DND-41 (cell line): ENCODE measurements at regions not wholly inside any gene's neighbourhood (a gene's known extent, or its start where the extent isn't known, plus 50 kb on each side); places are given as distances from the start of the nearest gene placed in this dataset.

Experiments
- ATAC-seq: fragments of 200-7000 bp; cut with Tn5 transposase; 3 replicates; pipeline ENCODE4 v1.9.1; 2021; ENCODE audit warnings: low read depth; ENCODE audit not compliant: insufficient read depth
- DNase-seq: peaks from one replicate; pipeline ENCODE4 v3.0.0-alpha.2; 2020
- H2AFZ ChIP-seq: 2 replicates; pipeline ENCODE4 v1.6.0; 2012; ENCODE audit warnings: low read depth, low read length
- H3K27ac ChIP-seq: 2 replicates; pipeline ENCODE4 v1.5.1; 2012; ENCODE audit warnings: low read length, inconsistent platforms
- H3K27me3 ChIP-seq: fragments of 200-600 bp; sonication (generic); 2 replicates; pipeline ENCODE4 v1.6.0; 2012; ENCODE audit warnings: low read length, mild to moderate bottlenecking, inconsistent platforms; ENCODE audit not compliant: insufficient read depth, poor library complexity
- H3K36me3 ChIP-seq: 2 replicates; pipeline ENCODE4 v1.5.1; 2012; ENCODE audit warnings: low read length, inconsistent platforms; ENCODE audit not compliant: insufficient read depth
- H3K4me1 ChIP-seq: 2 replicates; pipeline ENCODE4 v1.5.1; 2012; ENCODE audit warnings: mild to moderate bottlenecking, low read length; ENCODE audit not compliant: insufficient read depth
- H3K4me2 ChIP-seq: 2 replicates; pipeline ENCODE4 v1.6.0; 2012; ENCODE audit warnings: mild to moderate bottlenecking, moderate library complexity, low read length, inconsistent platforms; ENCODE audit not compliant: insufficient read depth
- H3K4me3 ChIP-seq, 2 experiments: fragments of 200-600 bp in 1 of 2; shearing (Covaris generic) in 1 of 2; 2 replicates each; pipeline ENCODE4 v1.5.1; 2012 to 2016; ENCODE audit warnings: inconsistent platforms in 2 of 2, low read length in 2 of 2, mild to moderate bottlenecking in 2 of 2, low read depth in 1 of 2, moderate library complexity in 1 of 2
- H3K79me2 ChIP-seq: 2 replicates; pipeline ENCODE4 v1.6.0; 2012; ENCODE audit warnings: low read length, inconsistent platforms; ENCODE audit not compliant: insufficient read depth
- H3K9ac ChIP-seq: 2 replicates; pipeline ENCODE4 v1.6.0; 2012; ENCODE audit warnings: low read depth, mild to moderate bottlenecking, inconsistent platforms, low read length, moderate library complexity
- H3K9me3 ChIP-seq: 2 replicates; pipeline ENCODE4 v1.5.1; 2012; ENCODE audit warnings: low read length, moderate library complexity, mild to moderate bottlenecking, inconsistent platforms; ENCODE audit not compliant: insufficient read depth, severe bottlenecking
- H4K20me1 ChIP-seq: 2 replicates; pipeline ENCODE4 v1.6.0; 2012; ENCODE audit warnings: low read length; ENCODE audit not compliant: insufficient read depth
- CTCF ChIP-seq: IDR thresholded peaks from 2 replicates; pipeline ENCODE4 v1.5.1; 2012; ENCODE audit warnings: borderline replicate concordance, low read length, moderate library complexity, mild to moderate bottlenecking; ENCODE audit not compliant: poor library complexity, severe bottlenecking; ENCODE audit errors: extremely low read depth
- EZH2 ChIP-seq: IDR thresholded peaks from 3 replicates; pipeline ENCODE4 v1.6.1; 2012; ENCODE audit warnings: borderline replicate concordance, low read depth, mild to moderate bottlenecking, moderate library complexity, low read length, inconsistent platforms; ENCODE audit not compliant: severe bottlenecking

GRCh38 chr13:73893833-73894232, 240.4 kb downstream of the KLF12 start:
- DNase-seq (no peak), ATAC-seq (no peak)
- no peak overlapping the region for H3K4me3 ChIP-seq
- no peaks in the 10 kb centered on the region for H3K9me3 ChIP-seq
- H3K36me3 ChIP-seq = peaks cover 2% of the 10 kb centered on the region; the same call in 1 of the 2 replicates
- no peaks in the 10 kb centered on the region for H3K4me1 ChIP-seq
- no peak overlapping the region for H3K27ac ChIP-seq
- peaks cover 5% of the 10 kb centered on the region; the same call in 1 of the 2 replicates for H4K20me1 ChIP-seq
- no peak for TF ChIP-seq CTCF
- no peak for TF ChIP-seq EZH2
- no peaks in the 10 kb centered on the region for H3K27me3 ChIP-seq
- H2AFZ ChIP-seq = no peak overlapping the region
- no peak overlapping the region for H3K9ac ChIP-seq
- peaks cover 11% of the 10 kb centered on the region for H3K79me2 ChIP-seq
- no peak overlapping the region for H3K4me2 ChIP-seq

GRCh38 chr13:73891805-73892204, 242.4 kb downstream of the KLF12 start:
- Histone ChIP-seq H3K9me3 (no peaks in the 10 kb centered on the region), H4K20me1 (no peaks in the 10 kb centered on the region), H3K9ac (no peak overlapping the region), H3K4me2 (no peak overlapping the region), H3K27me3 (no peaks in the 10 kb centered on the region), H3K79me2 (peaks cover 16% of the 10 kb centered on the region), H3K36me3 (no peaks in the 10 kb centered on the region), H3K4me3 (no peak overlapping the region), H3K4me1 (no peaks in the 10 kb centered on the region), H3K27ac (no peak overlapping the region), H2AFZ (no peak overlapping the region)
- ATAC-seq = no peak
- no peak for DNase-seq
- TF ChIP-seq CTCF (no peak), EZH2 (no peak)

- Histone ChIP-seq H3K9me3 (no peaks in the 10 kb centered on the region), H3K27me3 (no peaks in the 10 kb centered on the region), H3K4me2 (no peak overlapping the region), H2AFZ (no peak overlapping the region), H3K36me3 (peaks cover 23% of the 10 kb centered on the region), H4K20me1 (peaks cover 8% of the 10 kb centered on the region; the same call in 1 of the 2 replicates), H3K27ac (no peak overlapping the region), H3K4me1 (no peaks in the 10 kb centered on the region), H3K79me2 (peaks cover 24% of the 10 kb centered on the region), H3K4me3 (no peak overlapping the region), H3K9ac (no peak overlapping the region)
- ATAC-seq (no peak), DNase-seq (no peak)
- TF ChIP-seq EZH2 (no peak), CTCF (no peak)
These were observed 251.0 kb downstream of the KLF12 start for GRCh38 chr13:73883162-73883561.

- TF ChIP-seq CTCF (no peak), EZH2 (no peak)
- Histone ChIP-seq H3K79me2 (peaks cover 27% of the 10 kb centered on the region), H2AFZ (no peak overlapping the region), H3K9me3 (no peaks in the 10 kb centered on the region), H3K27me3 (no peaks in the 10 kb centered on the region), H4K20me1 (0 out of 2 replicates have a peak, but pooled peaks cover 8% of the 10 kb centered on the region), H3K4me1 (no peaks in the 10 kb centered on the region), H3K4me2 (no peak overlapping the region), H3K9ac (no peak overlapping the region), H3K27ac (no peak overlapping the region), H3K4me3 (no peak overlapping the region), H3K36me3 (peaks cover 10% of the 10 kb centered on the region)
- ATAC-seq = no peak
- DNase-seq = no peak
These were observed 253.8 kb downstream of the KLF12 start for GRCh38 chr13:73880365-73880764.
